Memory B cell (primary cell): ENCODE measurements at regions not wholly inside any gene's neighbourhood (a gene's known extent, or its start where the extent isn't known, plus 50 kb on each side); places are given as distances from the start of the nearest gene placed in this dataset.

ENCODE experiments used
- ATAC-seq: fragments of 150-1000 bp; cut with Tn5 transposase; 2 replicates; pipeline ENCODE4 v1.10.0; 2021; ENCODE audit warnings: low read depth, mild to moderate bottlenecking, moderate library complexity
- DNase-seq, 2 donors: peaks; one replicate each; pipeline ENCODE4 v3.0.0; 2022; ENCODE audit warnings: low spot score in 2 of 2
- H3K27ac Mint-ChIP-seq: one replicate; pipeline ENCODE4 v1.8.0; 2022; ENCODE audit warnings: mild to moderate bottlenecking, moderate library complexity, mixed read lengths
- H3K27me3 Mint-ChIP-seq: one replicate; pipeline ENCODE4 v1.8.0; 2022; ENCODE audit warnings: mixed read lengths
- H3K36me3 Mint-ChIP-seq: one replicate; pipeline ENCODE4 v1.8.0; 2022; ENCODE audit warnings: mild to moderate bottlenecking, mixed read lengths
- H3K4me1 Mint-ChIP-seq: one replicate; pipeline ENCODE4 v1.8.0; 2022; ENCODE audit warnings: mixed read lengths
- H3K4me3 Mint-ChIP-seq: one replicate; pipeline ENCODE4 v1.8.0; 2022; ENCODE audit warnings: mild to moderate bottlenecking, moderate library complexity, mixed read lengths
- H3K9me3 Mint-ChIP-seq: one replicate; pipeline ENCODE4 v1.8.0; 2022; ENCODE audit warnings: mixed read lengths

GRCh38 chr4:34066126-34066525, 2178.2 kb downstream of the ARAP2 start:
- DNase-seq = no peak
- H3K4me1 Mint-ChIP-seq = no peaks in the 10 kb centered on the region
- H3K36me3 Mint-ChIP-seq = no peaks in the 10 kb centered on the region
- no peak for ATAC-seq
- no peaks in the 10 kb centered on the region for H3K27me3 Mint-ChIP-seq
- H3K27ac Mint-ChIP-seq = no peak overlapping the region
- H3K4me3 Mint-ChIP-seq = no peak overlapping the region
- H3K9me3 Mint-ChIP-seq = no peaks in the 10 kb centered on the region

- Mint-ChIP-seq H3K9me3 (peaks cover 1% of the 10 kb centered on the region), H3K4me1 (no peaks in the 10 kb centered on the region), H3K4me3 (no peak overlapping the region), H3K27ac (no peak overlapping the region), H3K27me3 (no peaks in the 10 kb centered on the region), H3K36me3 (no peaks in the 10 kb centered on the region)
- DNase-seq (no peak), ATAC-seq (no peak)
These were observed 2152.9 kb downstream of the ARAP2 start for GRCh38 chr4:34091451-34091850.

GRCh38 chr4:34094114-34094513, 2150.2 kb downstream of the ARAP2 start:
- DNase-seq (no peak), ATAC-seq (no peak)
- peaks cover 1% of the 10 kb centered on the region for H3K9me3 Mint-ChIP-seq
- no peaks in the 10 kb centered on the region for H3K36me3 Mint-ChIP-seq
- no peak overlapping the region for H3K27ac Mint-ChIP-seq
- no peaks in the 10 kb centered on the region for H3K4me1 Mint-ChIP-seq
- H3K27me3 Mint-ChIP-seq = no peaks in the 10 kb centered on the region
- H3K4me3 Mint-ChIP-seq = no peak overlapping the region

- no peak for DNase-seq
- no peak overlapping the region for H3K27ac Mint-ChIP-seq
- H3K36me3 Mint-ChIP-seq = no peaks in the 10 kb centered on the region
- no peak for ATAC-seq
- no peaks in the 10 kb centered on the region for H3K27me3 Mint-ChIP-seq
- H3K9me3 Mint-ChIP-seq = peaks cover 1% of the 10 kb centered on the region
- no peak overlapping the region for H3K4me3 Mint-ChIP-seq
- no peaks in the 10 kb centered on the region for H3K4me1 Mint-ChIP-seq
These were observed 2139.0 kb downstream of the ARAP2 start for GRCh38 chr4:34105311-34105710.

- Mint-ChIP-seq H3K4me1 (no peaks in the 10 kb centered on the region), H3K9me3 (peaks cover 1% of the 10 kb centered on the region), H3K27me3 (no peaks in the 10 kb centered on the region), H3K36me3 (no peaks in the 10 kb centered on the region), H3K27ac (no peak overlapping the region), H3K4me3 (no peak overlapping the region)
- no peak for ATAC-seq
- no peak for DNase-seq
These were observed 2135.9 kb downstream of the ARAP2 start for GRCh38 chr4:34108391-34108790.

GRCh38 chr4:34112573-34112972, 2131.7 kb downstream of the ARAP2 start:
- H3K4me1 Mint-ChIP-seq = no peaks in the 10 kb centered on the region
- no peak overlapping the region for H3K27ac Mint-ChIP-seq
- ATAC-seq (no peak), DNase-seq (no peak)
- no peaks in the 10 kb centered on the region for H3K27me3 Mint-ChIP-seq
- no peaks in the 10 kb centered on the region for H3K9me3 Mint-ChIP-seq
- no peak overlapping the region for H3K4me3 Mint-ChIP-seq
- H3K36me3 Mint-ChIP-seq = no peaks in the 10 kb centered on the region

- Mint-ChIP-seq H3K4me1 (no peaks in the 10 kb centered on the region), H3K4me3 (no peak overlapping the region), H3K27me3 (no peaks in the 10 kb centered on the region), H3K27ac (no peak overlapping the region), H3K9me3 (peaks cover 7% of the 10 kb centered on the region), H3K36me3 (no peaks in the 10 kb centered on the region)
- DNase-seq (no peak), ATAC-seq (no peak)
These were observed 2105.9 kb downstream of the ARAP2 start for GRCh38 chr4:34138385-34138784.

- Mint-ChIP-seq H3K27me3 (no peaks in the 10 kb centered on the region), H3K36me3 (no peaks in the 10 kb centered on the region), H3K4me3 (no peak overlapping the region), H3K9me3 (peaks cover 3% of the 10 kb centered on the region), H3K27ac (no peak overlapping the region), H3K4me1 (no peaks in the 10 kb centered on the region)
- ATAC-seq = no peak
- DNase-seq = no peak
These were observed 2105.0 kb downstream of the ARAP2 start for GRCh38 chr4:34139346-34139745.

- Mint-ChIP-seq H3K36me3 (no peaks in the 10 kb centered on the region), H3K9me3 (no peaks in the 10 kb centered on the region), H3K4me3 (no peak overlapping the region), H3K4me1 (no peaks in the 10 kb centered on the region), H3K27me3 (no peaks in the 10 kb centered on the region), H3K27ac (no peak overlapping the region)
- DNase-seq (no peak), ATAC-seq (no peak)
These were observed 2095.9 kb downstream of the ARAP2 start for GRCh38 chr4:34148322-34148908.

GRCh38 chr4:34157547-34157946, 2086.8 kb downstream of the ARAP2 start:
- no peaks in the 10 kb centered on the region for H3K36me3 Mint-ChIP-seq
- no peak overlapping the region for H3K4me3 Mint-ChIP-seq
- no peaks in the 10 kb centered on the region for H3K27me3 Mint-ChIP-seq
- no peak overlapping the region for H3K27ac Mint-ChIP-seq
- ATAC-seq (no peak), DNase-seq (no peak)
- H3K4me1 Mint-ChIP-seq = no peaks in the 10 kb centered on the region
- peaks cover 7% of the 10 kb centered on the region for H3K9me3 Mint-ChIP-seq

GRCh38 chr4:34158878-34159277, 2085.4 kb downstream of the ARAP2 start:
- Mint-ChIP-seq H3K27me3 (no peaks in the 10 kb centered on the region), H3K4me3 (no peak overlapping the region), H3K27ac (no peak overlapping the region), H3K36me3 (no peaks in the 10 kb centered on the region), H3K9me3 (peaks cover 7% of the 10 kb centered on the region), H3K4me1 (no peaks in the 10 kb centered on the region)
- ATAC-seq (no peak), DNase-seq (no peak)

GRCh38 chr4:34170946-34171345, 2073.4 kb downstream of the ARAP2 start:
- Mint-ChIP-seq H3K36me3 (no peaks in the 10 kb centered on the region), H3K9me3 (peaks cover 5% of the 10 kb centered on the region), H3K27me3 (no peaks in the 10 kb centered on the region), H3K27ac (no peak overlapping the region), H3K4me3 (no peak overlapping the region), H3K4me1 (no peaks in the 10 kb centered on the region)
- no peak for ATAC-seq
- no peak for DNase-seq

GRCh38 chr4:34176609-34177008, 2067.7 kb downstream of the ARAP2 start:
- Mint-ChIP-seq H3K4me1 (no peaks in the 10 kb centered on the region), H3K27me3 (no peaks in the 10 kb centered on the region), H3K9me3 (peaks cover 3% of the 10 kb centered on the region), H3K4me3 (no peak overlapping the region), H3K36me3 (no peaks in the 10 kb centered on the region), H3K27ac (no peak overlapping the region)
- DNase-seq = no peak
- no peak for ATAC-seq

- H3K27ac Mint-ChIP-seq = no peak overlapping the region
- H3K4me3 Mint-ChIP-seq = no peak overlapping the region
- H3K9me3 Mint-ChIP-seq = peaks cover 3% of the 10 kb centered on the region
- no peaks in the 10 kb centered on the region for H3K27me3 Mint-ChIP-seq
- no peaks in the 10 kb centered on the region for H3K36me3 Mint-ChIP-seq
- no peaks in the 10 kb centered on the region for H3K4me1 Mint-ChIP-seq
- ATAC-seq (no peak), DNase-seq (no peak)
These were observed 2065.8 kb downstream of the ARAP2 start for GRCh38 chr4:34178476-34178875.

GRCh38 chr4:34181311-34181841, 2062.9 kb downstream of the ARAP2 start:
- DNase-seq (no peak), ATAC-seq (no peak)
- H3K36me3 Mint-ChIP-seq = no peaks in the 10 kb centered on the region

More at GRCh38 chr4:34181311-34181841, 2062.9 kb downstream of the ARAP2 start:
- no peak overlapping the region for H3K27ac Mint-ChIP-seq
- no peaks in the 10 kb centered on the region for H3K27me3 Mint-ChIP-seq
- H3K4me3 Mint-ChIP-seq = no peak overlapping the region
- H3K4me1 Mint-ChIP-seq = no peaks in the 10 kb centered on the region
- H3K9me3 Mint-ChIP-seq = peaks cover 1% of the 10 kb centered on the region
